ACC112 (cell line): ENCODE measurements at regions not wholly inside any gene's neighbourhood (a gene's known extent, or its start where the extent isn't known, plus 50 kb on each side); places are given as distances from the start of the nearest gene placed in this dataset.

Experiments used
- H2AFZ ChIP-seq: fragments of 200-600 bp; sonication (generic); one replicate; pipeline ENCODE4 v1.6.0; 2017; ENCODE audit warnings: antibody characterized with exemption, low read length; ENCODE audit not compliant: unreplicated experiment
- H3K27ac ChIP-seq: fragments of 200-600 bp; sonication (generic); 2 replicates; pipeline ENCODE4 v1.5.1; 2014; ENCODE audit warnings: low read depth, mild to moderate bottlenecking, antibody characterized with exemption, low read length, moderate library complexity
- H3K27me3 ChIP-seq: fragments of 200-600 bp; sonication (generic); 2 replicates; pipeline ENCODE4 v1.6.1; 2014; ENCODE audit warnings: mild to moderate bottlenecking, antibody characterized with exemption, low read length, moderate library complexity, mixed read lengths; ENCODE audit not compliant: insufficient read depth
- H3K36me3 ChIP-seq: fragments of 200-600 bp; sonication (generic); 2 replicates; pipeline ENCODE4 v1.6.1; 2016; ENCODE audit warnings: mild to moderate bottlenecking, antibody characterized with exemption, low read length, moderate library complexity, mixed read lengths; ENCODE audit not compliant: insufficient read depth
- H3K4me1 ChIP-seq: fragments of 200-600 bp; sonication (generic); one replicate; pipeline ENCODE4 v1.6.1; 2016; ENCODE audit warnings: low read length, mixed read lengths; ENCODE audit not compliant: insufficient read depth, unreplicated experiment, control insufficient read depth
- H3K4me3 ChIP-seq: fragments of 200-600 bp; sonication (generic); 2 replicates; pipeline ENCODE4 v1.5.1; 2014; ENCODE audit warnings: mild to moderate bottlenecking, low read depth, low read length
- H3K79me2 ChIP-seq: fragments of 200-600 bp; sonication (generic); one replicate; pipeline ENCODE4 v1.6.0; 2016; ENCODE audit warnings: low read length; ENCODE audit not compliant: control insufficient read depth, unreplicated experiment, insufficient read depth

DNA sequence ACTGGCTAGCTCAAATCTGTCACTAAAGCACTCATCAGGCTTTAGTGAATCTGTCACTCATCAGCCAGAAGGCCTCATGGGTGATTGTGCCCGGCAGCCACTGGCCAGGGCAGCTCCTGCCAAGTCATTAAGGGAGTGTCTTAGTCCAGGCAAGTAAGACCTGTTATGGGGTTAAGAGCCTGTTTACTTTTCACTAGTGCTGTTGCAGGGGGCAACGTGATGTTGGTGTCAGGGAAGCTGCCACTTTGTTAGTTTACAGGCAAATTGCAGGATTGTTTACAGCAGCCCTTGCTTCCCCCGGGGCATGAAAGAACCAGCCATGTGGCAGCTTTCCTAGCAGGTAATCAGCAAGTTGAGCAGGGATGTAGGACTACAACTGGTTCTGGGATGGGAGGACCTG is 155.6 kb upstream of the NCAM1 start:
- H3K27ac ChIP-seq, result no peak overlapping the region
- no peak overlapping the region for H2AFZ ChIP-seq
- H3K36me3 ChIP-seq, result no peaks in the 10 kb centered on the region
- no peaks in the 10 kb centered on the region for H3K4me1 ChIP-seq
- no peak overlapping the region for H3K4me3 ChIP-seq
- H3K79me2 ChIP-seq, result no peaks in the 10 kb centered on the region
- H3K27me3 ChIP-seq, result no peaks in the 10 kb centered on the region

DNA sequence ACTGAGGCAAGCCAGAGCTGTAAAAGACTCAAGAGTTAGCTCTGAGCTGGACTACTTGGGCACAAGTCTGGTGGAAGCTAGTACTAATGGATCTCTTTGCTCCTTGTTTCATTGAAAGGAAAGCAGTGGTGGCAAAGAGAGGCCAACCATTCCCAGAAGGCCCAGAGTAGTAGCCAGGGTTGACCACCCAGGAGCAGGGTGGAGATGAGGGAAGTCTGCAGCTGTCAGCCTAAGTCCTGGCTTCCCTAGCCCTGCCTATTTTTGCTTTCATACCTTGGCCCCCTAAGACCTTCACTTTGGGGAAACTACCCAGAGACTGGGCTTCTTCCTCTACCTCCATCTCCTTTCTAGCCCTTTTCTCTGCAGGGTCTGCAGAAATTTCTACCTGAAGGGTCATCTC is 155.0 kb upstream of the NCAM1 start:
- Histone ChIP-seq H3K36me3 (no peaks in the 10 kb centered on the region), H3K4me1 (no peaks in the 10 kb centered on the region), H3K4me3 (no peak overlapping the region), H3K27me3 (no peaks in the 10 kb centered on the region), H3K79me2 (no peaks in the 10 kb centered on the region), H3K27ac (no peak overlapping the region), H2AFZ (no peak overlapping the region)

DNA sequence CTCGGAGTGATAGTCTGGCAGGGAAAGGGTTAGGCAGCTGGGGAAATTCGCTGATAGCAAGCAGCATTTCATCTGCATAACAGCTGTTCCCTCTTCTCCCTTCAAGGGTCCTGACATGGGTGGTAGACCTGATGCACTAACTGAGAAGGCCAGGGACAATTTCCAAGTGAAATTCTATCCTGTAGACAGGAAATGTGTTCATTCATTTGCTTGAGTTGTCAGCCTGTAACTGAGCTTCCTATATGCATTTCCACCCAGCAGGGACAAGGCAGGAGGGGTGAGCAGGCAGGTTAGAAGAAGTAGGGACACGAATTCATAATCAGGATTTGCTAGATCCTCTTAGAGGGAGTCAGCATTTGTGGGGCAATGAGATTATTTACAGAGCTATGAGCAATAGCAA is 154.3 kb upstream of the NCAM1 start:
- Histone ChIP-seq H3K27me3 (no peaks in the 10 kb centered on the region), H2AFZ (no peak overlapping the region), H3K4me3 (no peak overlapping the region), H3K27ac (no peak overlapping the region), H3K36me3 (no peaks in the 10 kb centered on the region), H3K4me1 (no peaks in the 10 kb centered on the region), H3K79me2 (no peaks in the 10 kb centered on the region)

DNA sequence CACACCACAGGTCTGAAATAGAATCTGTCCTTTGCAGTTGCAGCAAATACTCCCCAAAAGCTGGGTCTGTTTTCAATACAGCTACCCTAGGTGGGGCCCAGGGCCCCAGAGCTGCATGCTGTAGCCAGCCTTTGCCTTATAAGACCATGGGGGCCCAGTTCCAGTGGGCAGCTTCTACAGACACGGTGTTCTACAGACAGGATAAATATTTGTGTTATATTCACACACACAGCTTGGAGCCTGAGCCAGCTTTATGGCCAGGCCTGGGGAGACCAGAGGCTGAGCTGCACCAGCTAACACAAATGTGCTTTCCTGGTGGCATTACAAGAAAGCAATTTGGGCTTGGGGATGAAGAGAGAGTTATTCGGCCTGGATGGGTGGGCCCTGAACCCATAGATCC is 151.8 kb upstream of the NCAM1 start:
- Histone ChIP-seq H3K79me2 (no peaks in the 10 kb centered on the region), H3K36me3 (no peaks in the 10 kb centered on the region), H3K4me1 (no peaks in the 10 kb centered on the region), H3K27me3 (no peaks in the 10 kb centered on the region), H2AFZ (no peak overlapping the region), H3K4me3 (no peak overlapping the region), H3K27ac (no peak overlapping the region)

DNA sequence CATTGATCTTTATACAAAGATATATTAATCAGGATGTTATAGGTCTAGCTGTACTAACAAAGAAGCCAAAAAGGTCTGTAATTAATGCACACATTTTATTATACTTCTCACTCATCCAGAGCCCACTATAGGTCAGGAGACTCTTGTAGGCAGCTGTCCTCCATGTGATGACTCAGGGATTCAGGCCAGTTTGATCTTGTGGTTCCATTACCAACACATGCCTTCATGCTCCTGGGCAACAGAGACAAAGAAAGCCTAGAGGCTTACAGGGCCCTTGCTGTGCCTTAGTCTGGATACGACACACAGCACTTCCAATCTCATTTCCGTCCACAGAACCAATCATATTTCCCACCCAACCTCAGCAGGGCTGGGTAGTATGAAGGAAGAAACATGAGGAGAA is 150.3 kb upstream of the NCAM1 start:
- H2AFZ ChIP-seq, result no peak overlapping the region
- no peaks in the 10 kb centered on the region for H3K27me3 ChIP-seq
- no peaks in the 10 kb centered on the region for H3K36me3 ChIP-seq
- H3K4me1 ChIP-seq, result no peaks in the 10 kb centered on the region
- no peak overlapping the region for H3K27ac ChIP-seq
- no peaks in the 10 kb centered on the region for H3K79me2 ChIP-seq
- no peak overlapping the region for H3K4me3 ChIP-seq

DNA sequence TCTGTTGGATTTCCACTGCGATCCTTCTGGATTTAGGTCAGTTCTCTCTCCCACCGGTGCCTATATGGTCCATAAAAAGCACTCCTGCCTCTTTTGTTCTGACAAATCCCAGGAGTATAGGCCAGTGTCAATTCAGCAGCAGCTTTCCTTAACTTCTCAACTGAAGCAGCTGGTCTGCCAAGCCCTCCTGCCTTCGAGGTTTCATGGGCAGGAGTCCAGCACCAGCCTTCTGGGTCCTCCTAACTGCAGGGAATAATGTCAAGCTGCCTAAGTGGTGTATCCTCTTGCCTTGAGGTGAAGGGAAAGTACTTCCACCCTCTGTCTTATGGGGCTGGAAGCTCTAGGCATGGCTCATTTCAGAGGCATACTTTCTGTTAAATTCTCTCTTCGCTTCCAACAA is 149.4 kb upstream of the NCAM1 start:
- H3K27ac ChIP-seq, result no peak overlapping the region
- no peaks in the 10 kb centered on the region for H3K36me3 ChIP-seq
- H3K4me1 ChIP-seq, result no peaks in the 10 kb centered on the region

DNA sequence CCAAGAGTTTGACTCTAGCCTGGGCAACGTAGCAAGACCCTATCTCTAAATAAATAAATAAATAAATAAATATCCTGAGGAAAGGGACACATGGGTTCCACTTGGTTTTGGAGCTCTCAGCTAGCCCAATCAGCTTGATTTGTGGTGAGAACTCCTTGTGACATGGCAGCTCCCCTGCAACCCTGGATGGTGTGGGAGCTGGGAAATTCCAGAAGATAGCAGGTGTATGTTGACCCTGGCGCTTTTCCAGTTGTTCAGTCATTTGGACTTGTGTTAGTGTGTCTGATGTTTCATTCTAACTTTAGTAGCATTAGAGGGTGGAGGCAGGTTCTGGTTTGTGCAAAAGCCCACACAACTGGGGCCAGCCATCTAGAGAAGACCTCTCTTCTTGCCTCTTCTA is 148.5 kb upstream of the NCAM1 start:
- no peaks in the 10 kb centered on the region for H3K36me3 ChIP-seq
- H3K4me1 ChIP-seq, result no peaks in the 10 kb centered on the region
- no peak overlapping the region for H3K27ac ChIP-seq
- H3K27me3 ChIP-seq, result no peaks in the 10 kb centered on the region
- no peaks in the 10 kb centered on the region for H3K79me2 ChIP-seq
- no peak overlapping the region for H3K4me3 ChIP-seq
- no peak overlapping the region for H2AFZ ChIP-seq

More for the DNA sequence above, 149.4 kb upstream of the NCAM1 start:
- Histone ChIP-seq H3K27me3 (no peaks in the 10 kb centered on the region), H3K4me3 (no peak overlapping the region), H3K79me2 (no peaks in the 10 kb centered on the region), H2AFZ (no peak overlapping the region)

DNA sequence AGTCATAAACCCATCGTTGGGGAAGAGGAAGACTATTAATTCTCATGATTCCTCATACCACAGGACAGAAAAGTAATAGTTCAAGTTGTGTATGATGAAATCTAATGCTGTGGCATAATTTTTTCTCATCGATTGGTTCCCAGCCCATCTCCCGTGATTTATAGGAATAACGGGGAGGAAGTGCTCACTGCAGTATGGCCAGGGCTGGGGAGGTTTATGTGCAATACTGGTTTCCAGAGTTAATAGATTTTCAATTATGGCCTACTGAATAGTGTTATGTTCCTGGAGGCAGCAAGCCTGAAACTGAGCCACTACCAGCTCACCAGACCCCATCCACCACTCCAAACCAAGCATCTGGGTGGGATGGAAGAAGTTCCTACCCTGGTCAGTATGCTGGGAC is 147.1 kb upstream of the NCAM1 start:
- Histone ChIP-seq H3K27ac (no peak overlapping the region), H3K36me3 (no peaks in the 10 kb centered on the region), H3K4me3 (no peak overlapping the region), H3K4me1 (no peaks in the 10 kb centered on the region), H3K79me2 (no peaks in the 10 kb centered on the region), H3K27me3 (no peaks in the 10 kb centered on the region), H2AFZ (no peak overlapping the region)

DNA sequence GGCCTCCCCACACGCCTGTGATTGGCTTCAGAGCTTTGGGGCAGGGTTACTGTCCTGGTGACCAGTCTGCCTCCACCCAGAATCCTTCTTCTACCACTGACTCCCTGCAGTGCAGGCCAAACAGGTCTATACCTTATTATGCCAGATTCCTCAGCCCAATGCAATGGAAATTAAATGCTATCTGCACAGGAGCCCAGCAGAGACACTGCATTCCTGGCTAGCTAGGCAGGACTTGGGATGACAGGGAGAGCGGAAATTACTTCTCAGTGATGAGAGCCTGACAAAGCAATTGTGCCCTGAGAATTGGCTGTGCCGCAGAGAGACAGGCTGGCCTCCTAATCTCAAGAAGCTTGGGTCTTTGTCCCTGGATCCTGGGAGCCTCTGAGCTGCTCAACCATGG is 143.8 kb upstream of the NCAM1 start:
- Histone ChIP-seq H3K79me2 (no peaks in the 10 kb centered on the region), H3K27ac (no peak overlapping the region), H2AFZ (no peak overlapping the region), H3K4me3 (no peak overlapping the region), H3K4me1 (no peaks in the 10 kb centered on the region), H3K27me3 (no peaks in the 10 kb centered on the region), H3K36me3 (no peaks in the 10 kb centered on the region)

DNA sequence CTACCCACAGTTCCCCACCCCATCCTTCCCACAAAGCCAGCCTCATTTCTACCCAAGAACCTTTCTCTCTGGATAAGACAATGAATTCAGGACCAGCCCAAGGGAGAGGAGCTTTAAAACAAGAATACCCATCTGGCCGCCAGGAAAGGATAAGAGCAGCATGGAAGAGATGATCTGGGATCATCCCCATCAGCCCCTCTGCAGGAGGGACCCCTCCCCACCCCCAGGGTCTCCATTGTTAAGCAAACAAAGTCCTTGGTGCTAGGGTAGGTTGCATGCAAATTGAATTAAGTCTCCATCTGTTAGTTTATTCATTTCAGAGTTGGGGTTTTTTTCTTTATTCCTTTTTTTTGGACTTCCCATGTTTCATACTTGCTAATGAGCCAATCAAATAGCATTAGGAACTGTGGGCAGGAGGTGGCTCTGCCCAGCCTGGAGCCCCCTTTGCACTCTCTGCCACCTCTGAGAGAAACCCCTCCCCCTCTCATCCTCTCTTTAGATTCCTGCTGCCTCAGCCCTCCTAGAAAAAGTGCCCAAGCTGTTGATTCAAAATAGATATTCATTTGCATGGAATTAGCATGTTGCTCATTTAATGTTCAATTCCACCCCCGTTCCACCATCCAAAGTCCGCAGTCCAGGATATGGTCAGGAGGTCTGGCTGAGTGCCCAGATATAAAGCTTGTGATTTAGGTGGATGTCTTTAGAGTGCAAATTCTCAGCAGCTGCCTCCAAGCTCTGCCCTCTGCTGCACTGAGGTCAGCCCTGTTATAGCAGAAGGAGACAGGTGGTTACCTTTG is 138.5 kb upstream of the NCAM1 start:
- H3K4me1 ChIP-seq, result no peaks in the 10 kb centered on the region
- no peaks in the 10 kb centered on the region for H3K27me3 ChIP-seq
- H3K4me3 ChIP-seq, result no peak overlapping the region
- no peaks in the 10 kb centered on the region for H3K36me3 ChIP-seq
- no peaks in the 10 kb centered on the region for H3K79me2 ChIP-seq
- H2AFZ ChIP-seq, result no peak overlapping the region
- H3K27ac ChIP-seq, result no peak overlapping the region

DNA sequence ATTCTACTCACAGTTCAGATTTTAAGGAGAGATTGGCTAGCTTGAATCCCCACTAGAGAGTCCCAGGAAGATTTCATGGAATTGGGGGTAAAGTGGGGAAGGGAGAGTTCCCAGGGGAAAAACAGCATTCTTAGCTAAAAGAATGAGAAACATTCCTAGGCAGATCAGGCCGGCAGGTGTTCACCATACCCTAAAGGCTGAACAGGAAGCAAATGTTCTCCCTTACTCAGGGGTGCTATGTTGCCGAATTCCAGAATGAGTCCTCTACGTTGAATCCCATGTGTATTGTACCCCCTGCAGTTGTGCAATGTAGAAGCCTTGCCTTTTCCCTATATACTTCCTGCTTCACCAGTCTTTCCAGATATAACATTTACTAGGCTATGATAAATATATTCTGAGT is 135.2 kb upstream of the NCAM1 start:
- H2AFZ ChIP-seq, result no peak overlapping the region
- H3K27ac ChIP-seq, result no peak overlapping the region
- no peaks in the 10 kb centered on the region for H3K36me3 ChIP-seq
- H3K79me2 ChIP-seq, result no peaks in the 10 kb centered on the region
- H3K4me3 ChIP-seq, result no peak overlapping the region
- H3K4me1 ChIP-seq, result no peaks in the 10 kb centered on the region
- no peaks in the 10 kb centered on the region for H3K27me3 ChIP-seq
